Left hindlimb (tissue), 1 donor: ENCODE measurements at regions not wholly inside any gene's neighbourhood (a gene's known extent, or its start where the extent isn't known, plus 50 kb on each side); places are given as distances from the start of the nearest gene placed in this dataset.

ENCODE experiments used
- DNase-seq: peaks from one replicate; pipeline ENCODE4 v3.0.0-alpha.2; 2018

DNA sequence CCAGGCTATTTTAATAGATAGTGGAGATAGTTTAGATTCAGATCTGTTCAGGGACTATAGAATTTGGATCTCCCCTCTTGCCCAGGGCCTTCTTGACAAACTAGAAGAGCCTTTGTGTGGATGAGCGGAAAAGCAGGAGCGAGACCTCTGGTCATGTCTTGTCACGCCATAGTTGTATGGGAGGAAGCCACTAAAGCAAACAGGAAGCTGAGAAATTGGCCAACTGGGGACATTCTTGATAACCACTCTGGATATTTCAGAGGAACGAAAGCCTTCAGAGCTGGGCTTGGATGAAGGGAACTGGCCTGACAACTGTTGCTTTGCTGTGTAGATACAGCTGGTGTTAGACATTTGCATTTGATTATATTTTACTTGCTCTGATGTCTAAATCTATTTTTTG, 54.1 kb upstream of the EXOC2 start:
- no peak for DNase-seq

GRCh38 chr6:744666-745353, 51.9 kb upstream of the EXOC2 start:
- no peak for DNase-seq

- DNase-seq, result no peak
Measured at GRCh38 chr6:743320-744096, 50.6 kb upstream of the EXOC2 start.
